ACHN (cell line): ENCODE measurements at regions not wholly inside any gene's neighbourhood (a gene's known extent, or its start where the extent isn't known, plus 50 kb on each side); places are given as distances from the start of the nearest gene placed in this dataset.
"Not testable (repeated sequence)": the region's sequence is repeated elsewhere in the genome, so short reads cannot be mapped to it uniquely, and the experiment has no call there.

Source experiments
- DNase-seq: peaks from one replicate; pipeline ENCODE4 v3.0.0-alpha.2; 2015
- in situ Hi-C: cut with HindIII; loops from 2 replicates; pipeline ENCODE4 v1.10.0; 2017; ENCODE audit warnings: low sequenced_read_pairs, low pct_ligation_motif_present, low pct_unique_long_range_greater_than_20kb

- DNase-seq, result no peak
- in situ Hi-C loops, result no loop called here
These were observed 100.4 kb downstream of the EN1 start for GRCh38 chr2:118747066-118747465.

DNA sequence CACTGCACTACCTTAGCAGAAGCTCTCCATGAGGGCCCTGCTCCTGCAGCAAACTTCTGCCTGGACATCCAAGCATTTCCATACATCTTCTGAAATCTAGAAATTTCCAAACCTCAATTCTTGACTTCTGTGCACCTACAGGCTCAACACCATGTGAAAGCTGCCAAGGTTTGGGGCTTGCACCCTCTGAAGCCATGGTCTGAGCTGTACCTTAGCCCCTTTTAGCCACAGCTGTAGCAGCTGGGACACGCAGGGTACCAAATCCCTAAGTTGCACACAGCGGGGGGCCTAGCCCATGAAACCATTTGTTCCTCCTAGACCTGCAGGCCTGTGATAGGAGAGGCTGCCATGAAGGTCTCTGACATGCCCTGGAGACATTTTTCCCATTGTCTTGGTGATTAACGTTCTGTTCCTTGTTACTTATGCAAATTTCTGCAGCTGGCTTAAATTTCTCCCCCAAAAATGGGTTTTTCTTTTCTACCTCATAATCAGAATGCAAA lies 102.7 kb downstream of the EN1 start:
- in situ Hi-C loops, result not testable (repeated sequence)

GRCh38 chr2:118738524-118739308 lies 108.7 kb downstream of the EN1 start:
- peak; percentile 88 for DNase-seq
- in situ Hi-C loops, result no loop called here

More for the DNA sequence above, 102.7 kb downstream of the EN1 start:
- not testable (repeated sequence) for DNase-seq

DNA sequence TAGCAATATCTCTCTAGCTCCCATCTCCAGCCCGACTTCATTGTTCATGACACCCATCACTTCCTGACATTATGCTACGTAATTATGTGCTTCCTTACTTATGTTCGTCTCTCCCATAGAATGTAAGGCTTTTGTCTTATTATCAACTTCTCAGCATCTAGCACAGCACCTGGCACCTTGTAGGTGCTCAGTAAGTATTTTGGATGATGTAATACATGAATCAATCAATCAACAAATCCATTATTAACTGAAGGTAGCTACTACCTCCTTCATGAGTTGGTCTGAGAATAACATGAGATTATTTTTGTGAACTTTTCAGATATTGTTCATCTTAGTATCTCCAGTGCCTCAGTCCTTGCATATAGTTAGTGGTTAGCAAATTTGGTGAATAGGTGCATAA lies 109.3 kb downstream of the EN1 start:
- no peak for DNase-seq
- in situ Hi-C loops, result no loop called here

- DNase-seq, result no peak
- in situ Hi-C loops, result no loop called here
These were observed 109.8 kb downstream of the EN1 start for GRCh38 chr2:118737684-118738083.

GRCh38 chr2:118732432-118732831 lies 115.0 kb downstream of the EN1 start:
- in situ Hi-C loops, result no loop called here
- no peak for DNase-seq

DNA sequence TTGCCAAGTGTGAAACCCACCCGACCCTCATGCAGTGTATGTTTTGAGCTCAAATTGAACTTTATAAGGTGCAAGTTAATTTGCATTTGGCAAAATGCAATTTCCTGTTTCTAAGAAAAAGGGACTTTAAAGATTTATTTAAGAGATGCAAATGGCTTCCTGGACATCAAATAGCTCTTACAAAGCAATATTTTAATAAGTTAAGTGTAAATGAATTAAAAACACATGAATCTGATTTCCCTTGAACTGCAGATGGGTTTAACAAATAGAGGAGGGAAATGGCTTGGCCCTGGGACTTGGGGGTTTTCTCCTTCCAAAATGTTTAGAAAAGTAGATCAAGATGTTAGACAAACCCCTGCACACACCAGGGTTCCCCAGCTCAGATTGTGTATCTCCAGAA lies 116.0 kb downstream of the EN1 start:
- DNase-seq, result no peak
- in situ Hi-C loops, result no loop called here

DNA sequence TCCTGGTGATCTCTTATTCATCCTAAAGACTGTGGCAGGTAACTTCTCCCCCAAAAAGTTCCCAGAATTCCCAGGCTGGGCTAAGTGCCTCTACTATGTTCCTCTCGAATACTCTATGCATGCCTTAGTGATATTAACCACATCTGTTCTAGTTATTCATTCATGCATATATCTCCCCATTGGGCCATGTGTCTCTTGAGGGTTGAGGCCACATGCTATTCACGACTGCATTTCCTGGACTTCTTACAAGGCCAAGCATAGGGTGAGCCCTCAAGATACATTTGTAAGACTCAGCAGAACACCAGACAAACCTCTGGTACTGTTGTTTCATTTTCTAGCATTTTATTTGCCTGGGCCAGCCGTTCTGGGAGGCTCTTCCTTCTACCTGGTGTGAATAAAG lies 117.0 kb downstream of the EN1 start:
- DNase-seq, result no peak
- in situ Hi-C loops, result no loop called here

- in situ Hi-C loops, result no loop called here
- no peak for DNase-seq
These were observed 117.7 kb downstream of the EN1 start for GRCh38 chr2:118729760-118730159.

GRCh38 chr2:118728984-118729383 lies 118.5 kb downstream of the EN1 start:
- DNase-seq, result no peak
- in situ Hi-C loops, result no loop called here

DNA sequence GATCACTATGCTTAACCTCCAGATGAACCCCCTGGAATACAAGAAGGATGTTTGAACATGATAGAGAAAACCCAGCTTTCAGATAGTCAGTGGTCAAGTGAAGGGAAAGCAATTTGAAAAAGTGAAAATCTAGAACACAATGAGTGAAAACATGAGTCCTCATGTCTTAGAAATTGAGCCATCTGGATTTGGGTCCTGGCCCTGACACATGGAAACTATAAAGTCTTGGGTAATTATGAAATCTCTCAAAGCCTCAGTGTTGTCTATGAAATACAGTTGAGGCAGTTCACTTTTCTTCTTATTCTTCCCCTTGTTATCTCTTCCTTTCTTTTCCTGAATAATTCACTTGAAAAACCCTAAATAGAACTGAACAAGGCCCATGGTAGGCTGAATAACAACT lies 120.6 kb downstream of the EN1 start:
- in situ Hi-C loops, result no loop called here
- DNase-seq, result no peak

DNA sequence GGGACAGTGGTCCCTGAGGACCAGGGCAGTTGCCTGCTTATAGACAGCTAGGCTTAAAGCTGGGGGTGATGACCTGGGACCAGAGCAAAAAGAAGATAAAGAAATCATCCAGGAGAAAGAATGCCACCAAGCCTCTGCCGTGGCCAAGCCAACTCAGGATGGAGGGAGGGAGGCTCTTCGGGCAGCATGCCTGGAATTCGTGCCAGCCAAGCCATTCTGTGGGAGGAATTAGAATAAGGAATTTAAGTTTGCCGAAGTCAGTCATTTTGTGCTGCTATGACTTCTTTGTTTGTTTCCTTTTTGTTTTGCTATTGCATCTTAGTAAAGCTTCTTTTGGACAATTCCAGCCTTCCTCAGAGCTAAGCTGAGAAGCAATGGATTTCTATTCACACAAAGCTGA lies 124.1 kb downstream of the EN1 start:
- in situ Hi-C loops, result no loop called here
- DNase-seq, result peak; percentile 39

DNA sequence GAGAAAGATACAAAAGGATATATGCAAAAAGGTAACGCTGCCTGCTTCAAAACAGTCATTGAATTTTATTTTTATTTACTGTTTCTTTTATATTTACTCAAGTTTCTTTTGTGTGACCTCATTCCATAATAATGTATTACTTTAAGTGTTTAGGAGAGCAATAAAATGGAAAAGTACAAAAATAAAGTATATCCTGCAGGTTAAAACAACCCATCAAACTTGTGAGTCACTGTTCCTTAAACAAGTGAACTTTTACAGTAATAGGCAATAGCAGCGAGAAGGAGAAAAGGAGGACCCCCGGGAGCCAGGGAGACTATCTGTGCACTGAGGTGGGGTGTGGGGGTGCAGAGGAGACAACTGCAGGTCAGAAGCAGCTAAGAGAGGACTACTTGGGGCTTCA lies 124.5 kb downstream of the EN1 start:
- DNase-seq, result no peak
- in situ Hi-C loops, result no loop called here

DNA sequence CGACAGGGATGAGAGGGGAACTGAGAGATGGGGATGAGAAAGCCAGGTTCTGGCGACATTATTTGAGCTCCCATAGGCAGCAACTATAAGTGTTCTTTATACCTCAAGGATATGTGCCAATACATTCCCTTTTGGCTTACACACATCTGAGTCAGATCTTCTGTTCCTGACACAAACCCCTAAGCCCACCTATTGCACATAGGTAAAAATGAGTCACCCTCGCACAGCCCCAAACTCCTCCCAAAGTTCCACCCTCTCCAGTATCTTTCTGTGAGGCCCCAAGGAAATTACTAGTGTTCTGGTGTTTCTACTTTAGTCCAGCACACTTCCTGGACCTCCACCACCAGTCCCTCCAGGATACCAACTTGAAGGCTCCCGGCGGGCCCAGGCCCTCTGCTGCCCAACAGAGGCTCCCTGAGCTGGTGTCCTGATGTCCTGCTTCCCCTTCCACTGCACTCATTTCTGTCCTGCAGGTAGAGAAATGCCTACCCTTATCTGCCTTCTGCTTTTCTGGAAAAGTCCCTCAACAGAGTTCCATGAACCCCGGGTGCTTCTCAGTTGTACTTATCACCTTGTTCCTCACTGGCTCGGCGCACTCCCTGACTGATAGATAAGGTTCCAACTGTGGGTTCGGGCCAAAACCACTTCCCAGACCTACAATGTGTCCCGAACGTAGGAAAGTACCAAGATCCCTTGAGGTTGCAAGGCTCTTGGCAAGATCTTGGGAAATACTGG lies 125.5 kb downstream of the EN1 start:
- in situ Hi-C loops, result no loop called here
- no peak for DNase-seq

DNA sequence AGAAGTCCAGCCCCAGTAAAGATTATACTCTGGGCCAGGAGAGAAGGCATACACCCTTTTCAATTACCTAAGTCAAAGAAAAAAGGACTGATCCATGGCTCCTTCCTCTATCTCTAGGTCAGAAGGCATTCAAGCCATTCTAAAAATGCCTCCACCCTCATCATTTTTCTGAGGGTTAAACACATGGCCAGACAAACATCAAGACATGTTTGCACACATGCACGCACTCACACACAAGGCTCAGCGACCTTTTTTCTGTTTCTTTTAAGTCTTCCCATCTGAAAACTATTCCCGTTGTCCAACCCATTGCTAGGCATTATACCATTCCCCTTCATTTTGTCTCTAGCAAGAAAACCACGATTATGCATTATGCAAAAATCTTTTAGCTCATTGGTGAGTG lies 126.6 kb downstream of the EN1 start:
- DNase-seq, result no peak
- in situ Hi-C loops, result no loop called here

DNA sequence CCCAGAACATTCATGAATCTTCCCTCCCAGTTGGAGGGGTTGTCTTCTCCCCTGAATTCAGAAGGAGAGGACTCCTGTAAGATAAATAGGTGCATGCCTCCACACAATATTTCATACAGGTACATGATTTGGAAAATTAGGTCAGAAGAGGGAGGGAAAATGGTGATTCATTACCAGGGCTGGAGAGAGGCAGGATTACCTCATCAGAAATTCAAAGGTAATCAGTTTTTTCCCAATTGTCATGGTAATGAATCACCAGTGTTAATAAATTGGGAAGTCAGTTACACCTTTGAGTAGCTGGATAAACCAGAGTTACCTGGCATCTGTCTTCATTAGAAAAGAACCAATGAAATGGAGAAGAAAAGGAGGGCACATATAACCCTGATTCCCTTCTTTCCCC lies 128.5 kb downstream of the EN1 start:
- in situ Hi-C loops, result no loop called here
- no peak for DNase-seq

DNA sequence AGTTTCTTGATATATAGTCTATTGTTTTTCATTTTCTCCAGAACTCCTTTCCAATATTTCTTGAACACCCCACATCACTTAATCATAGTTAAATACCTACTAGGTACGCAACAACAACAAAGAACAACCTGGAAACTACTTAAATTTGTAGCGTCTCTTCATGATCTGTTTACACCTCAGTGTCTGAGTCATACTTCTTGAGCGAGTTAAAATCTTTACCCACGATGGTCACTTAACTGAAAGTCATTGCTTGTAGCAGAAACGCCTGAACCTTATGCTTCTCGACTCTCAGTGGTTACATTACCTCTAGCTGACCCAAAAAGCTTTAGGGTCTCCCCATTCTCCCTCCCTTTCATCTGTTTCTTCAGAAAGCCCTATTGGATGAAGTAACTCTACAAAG lies 131.3 kb downstream of the EN1 start:
- in situ Hi-C loops, result no loop called here
- DNase-seq, result no peak

GRCh38 chr2:118714118-118714517 lies 133.3 kb downstream of the EN1 start:
- no peak for DNase-seq
- in situ Hi-C loops, result no loop called here

GRCh38 chr2:118711603-118712002 lies 135.8 kb downstream of the EN1 start:
- DNase-seq, result no peak
- in situ Hi-C loops, result no loop called here

- DNase-seq, result no peak
- in situ Hi-C loops, result no loop called here
These were observed 137.0 kb downstream of the EN1 start for GRCh38 chr2:118710481-118710880.
